Activated naive CD4-positive, alpha-beta T cell treated with anti-CD3 and anti-CD28 coated beads, Interleukin-2, amount 50 U/mL, for 24 hours (primary cell): ENCODE measurements at regions not wholly inside any gene's neighbourhood (a gene's known extent, or its start where the extent isn't known, plus 50 kb on each side); places are given as distances from the start of the nearest gene placed in this dataset.
A peak's percentile ranks its signal among the peaks of the same experiment; 100 is the strongest.

Experiments used
- H3K27ac Mint-ChIP-seq: one replicate; pipeline ENCODE4 v1.8.0; 2021; ENCODE audit warnings: mild to moderate bottlenecking, mixed read lengths
- H3K27me3 Mint-ChIP-seq: one replicate; pipeline ENCODE4 v1.8.0; 2021; ENCODE audit warnings: mixed read lengths
- H3K36me3 Mint-ChIP-seq: one replicate; pipeline ENCODE4 v1.8.0; 2021; ENCODE audit warnings: mixed read lengths
- H3K4me1 Mint-ChIP-seq: one replicate; pipeline ENCODE4 v1.8.0; 2021; ENCODE audit warnings: mixed read lengths
- H3K4me3 Mint-ChIP-seq: one replicate; pipeline ENCODE4 v1.8.0; 2021; ENCODE audit warnings: mild to moderate bottlenecking, mixed read lengths
- H3K9me3 Mint-ChIP-seq: one replicate; pipeline ENCODE4 v1.8.0; 2021; ENCODE audit warnings: mixed read lengths

DNA sequence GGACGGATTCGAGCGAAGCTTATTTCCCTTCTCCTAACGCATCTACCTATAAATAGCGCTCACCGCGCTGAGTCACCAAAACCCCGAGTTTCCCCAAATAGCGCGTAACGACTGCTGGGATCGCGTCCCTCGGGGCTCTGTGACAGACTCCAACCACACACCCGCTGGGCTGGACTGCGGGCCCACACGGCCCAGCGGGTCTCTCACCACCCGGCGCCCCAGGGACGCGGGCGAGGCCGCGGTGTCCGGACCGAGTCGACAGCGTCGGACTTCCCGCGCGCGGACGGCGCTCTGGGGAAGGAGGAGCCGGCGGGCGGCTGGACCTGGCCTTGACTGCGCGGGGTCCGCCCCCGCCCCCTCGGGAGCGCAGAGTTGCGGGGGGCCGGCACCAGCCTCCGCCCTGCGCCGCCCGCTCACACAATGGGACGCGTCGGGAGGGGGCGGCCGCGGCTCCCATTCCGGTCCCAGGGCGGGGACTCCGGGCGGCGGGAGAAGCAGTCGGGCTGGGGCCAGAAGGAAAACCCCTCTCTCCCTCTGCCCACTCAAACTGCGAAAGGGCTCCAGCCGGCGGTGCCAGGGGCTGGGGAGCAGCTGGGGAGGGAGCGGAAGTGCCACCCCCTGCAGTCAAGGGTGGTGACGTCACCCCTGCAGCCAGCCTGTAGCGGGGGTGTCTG is 108.8 kb downstream of the KCNRG start:
- Mint-ChIP-seq H3K4me3 (peak overlapping the region; percentile 89), H3K27me3 (peaks cover 5% of the 10 kb centered on the region), H3K4me1 (peaks cover 62% of the 10 kb centered on the region)

DNA sequence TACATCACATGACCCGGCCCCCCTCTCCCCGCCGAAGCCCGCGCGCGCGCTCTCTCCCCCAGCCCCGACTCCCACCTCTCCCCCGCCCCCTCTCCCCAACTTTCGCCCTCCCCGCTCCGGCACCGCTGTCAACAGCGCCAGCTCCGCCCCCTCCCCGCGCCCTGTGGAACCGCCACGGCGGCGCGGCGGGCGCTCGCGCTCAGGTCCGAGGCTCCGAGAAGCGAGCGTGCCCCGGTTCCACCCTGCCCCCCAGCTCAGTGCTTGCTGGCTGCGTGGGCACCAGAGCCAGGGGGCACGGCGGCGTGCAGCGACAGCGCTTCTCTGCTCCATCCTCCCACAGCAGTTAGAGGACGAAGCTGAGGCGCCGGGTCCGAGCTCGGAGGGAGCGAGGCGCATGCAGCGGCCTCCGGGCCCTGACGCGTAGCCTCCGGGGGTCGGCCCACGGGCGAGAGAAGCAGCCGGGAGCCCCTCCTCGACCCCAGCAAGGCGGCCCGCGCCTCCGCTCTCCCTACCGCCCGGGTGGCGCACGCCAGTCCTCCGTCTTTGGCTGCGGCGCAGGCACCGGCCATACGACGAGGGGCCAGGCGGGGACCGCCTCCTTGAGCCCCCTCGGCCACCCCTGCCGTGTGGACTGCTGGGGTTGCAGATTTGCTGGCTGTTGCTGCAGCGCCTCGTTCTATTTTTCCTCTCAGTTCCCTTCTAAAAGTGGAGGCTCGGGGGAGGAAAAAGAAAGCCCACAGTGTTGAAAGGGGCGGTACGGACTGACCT is 109.5 kb downstream of the KCNRG start:
- peaks cover 61% of the 10 kb centered on the region for H3K4me1 Mint-ChIP-seq
- H3K27me3 Mint-ChIP-seq = peaks cover 9% of the 10 kb centered on the region
- no peaks in the 10 kb centered on the region for H3K9me3 Mint-ChIP-seq
- H3K4me3 Mint-ChIP-seq = peak overlapping the region; percentile 89
- H3K27ac Mint-ChIP-seq = peak overlapping the region; percentile 86
- H3K36me3 Mint-ChIP-seq = no peaks in the 10 kb centered on the region

More for the DNA sequence above, 108.8 kb downstream of the KCNRG start:
- Mint-ChIP-seq H3K27ac (peak overlapping the region; percentile 94), H3K9me3 (no peaks in the 10 kb centered on the region), H3K36me3 (peaks cover 2% of the 10 kb centered on the region)

GRCh38 chr13:50125304-50125553 is 110.0 kb downstream of the KCNRG start:
- Mint-ChIP-seq H3K4me1 (peaks cover 60% of the 10 kb centered on the region), H3K9me3 (no peaks in the 10 kb centered on the region), H3K27me3 (peaks cover 9% of the 10 kb centered on the region), H3K36me3 (no peaks in the 10 kb centered on the region), H3K27ac (peak overlapping the region; percentile 74), H3K4me3 (peak overlapping the region; percentile 89)

GRCh38 chr13:50125554-50126262 is 110.5 kb downstream of the KCNRG start:
- H3K27ac Mint-ChIP-seq = peak overlapping the region; percentile 94
- H3K4me1 Mint-ChIP-seq = peaks cover 65% of the 10 kb centered on the region
- peaks cover 9% of the 10 kb centered on the region for H3K27me3 Mint-ChIP-seq
- H3K36me3 Mint-ChIP-seq = no peaks in the 10 kb centered on the region
- H3K9me3 Mint-ChIP-seq = no peaks in the 10 kb centered on the region
- peak overlapping the region; percentile 89 for H3K4me3 Mint-ChIP-seq

DNA sequence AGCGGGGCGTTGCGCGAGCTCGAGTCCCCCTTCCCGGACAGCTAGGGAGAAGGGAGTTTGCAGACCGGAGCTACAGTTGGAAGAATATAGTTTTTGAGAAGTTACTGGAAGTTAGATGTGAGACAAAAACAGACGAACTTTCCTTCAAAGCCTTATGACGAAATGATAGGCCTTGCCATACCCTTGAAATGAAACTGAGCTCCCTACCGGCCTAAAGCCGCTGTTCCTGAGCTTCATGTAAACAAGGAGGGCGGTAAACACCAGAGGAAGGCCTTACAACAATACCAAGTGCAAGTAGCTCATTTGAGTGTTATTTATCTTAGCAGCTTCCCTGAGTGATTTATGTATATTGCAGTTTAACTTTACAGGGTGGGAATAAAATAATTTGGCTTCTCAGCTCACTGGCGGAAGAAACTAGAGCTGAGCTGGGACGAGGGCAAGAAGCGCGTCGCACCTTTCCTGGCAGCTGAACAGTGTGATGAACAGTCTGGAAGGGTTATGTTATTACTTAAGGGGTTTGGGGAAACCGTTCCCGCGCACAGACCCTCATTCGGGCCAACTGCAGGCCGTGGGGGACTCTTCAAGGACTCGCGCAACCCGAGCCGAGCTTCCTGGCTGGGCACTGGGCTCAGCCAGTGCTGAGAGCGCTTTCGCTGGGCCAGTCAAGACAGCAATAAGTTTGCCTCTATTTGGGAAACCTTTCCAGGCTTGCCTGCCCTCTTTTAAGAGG is 111.2 kb downstream of the KCNRG start:
- Mint-ChIP-seq H3K27me3 (peaks cover 16% of the 10 kb centered on the region), H3K4me1 (peaks cover 72% of the 10 kb centered on the region), H3K27ac (peak overlapping the region; percentile 94), H3K4me3 (peak overlapping the region; percentile 89), H3K36me3 (no peaks in the 10 kb centered on the region), H3K9me3 (no peaks in the 10 kb centered on the region)

GRCh38 chr13:50126993-50127725 is 111.9 kb downstream of the KCNRG start:
- peaks cover 71% of the 10 kb centered on the region for H3K4me1 Mint-ChIP-seq
- no peaks in the 10 kb centered on the region for H3K9me3 Mint-ChIP-seq
- peak overlapping the region; percentile 89 for H3K4me3 Mint-ChIP-seq
- H3K27ac Mint-ChIP-seq = peak overlapping the region; percentile 87
- no peaks in the 10 kb centered on the region for H3K36me3 Mint-ChIP-seq
- H3K27me3 Mint-ChIP-seq = peaks cover 16% of the 10 kb centered on the region

- Mint-ChIP-seq H3K4me1 (peaks cover 71% of the 10 kb centered on the region), H3K36me3 (no peaks in the 10 kb centered on the region), H3K27me3 (peaks cover 21% of the 10 kb centered on the region), H3K27ac (no peak overlapping the region), H3K4me3 (peak overlapping the region; percentile 23), H3K9me3 (no peaks in the 10 kb centered on the region)
Observed at GRCh38 chr13:50127726-50128291, 112.6 kb downstream of the KCNRG start.

GRCh38 chr13:50128428-50128931 is 113.2 kb downstream of the KCNRG start:
- Mint-ChIP-seq H3K27me3 (peaks cover 23% of the 10 kb centered on the region), H3K36me3 (no peaks in the 10 kb centered on the region), H3K27ac (peak overlapping the region; percentile 81), H3K4me1 (peaks cover 66% of the 10 kb centered on the region), H3K9me3 (no peaks in the 10 kb centered on the region), H3K4me3 (peak overlapping the region; percentile 66)

- H3K4me1 Mint-ChIP-seq = peaks cover 62% of the 10 kb centered on the region
- H3K27me3 Mint-ChIP-seq = peaks cover 25% of the 10 kb centered on the region
- peak overlapping the region; percentile 43 for H3K27ac Mint-ChIP-seq
- H3K36me3 Mint-ChIP-seq = no peaks in the 10 kb centered on the region
- peak overlapping the region; percentile 66 for H3K4me3 Mint-ChIP-seq
- H3K9me3 Mint-ChIP-seq = no peaks in the 10 kb centered on the region
Observed at GRCh38 chr13:50129081-50129705, 113.9 kb downstream of the KCNRG start.

DNA sequence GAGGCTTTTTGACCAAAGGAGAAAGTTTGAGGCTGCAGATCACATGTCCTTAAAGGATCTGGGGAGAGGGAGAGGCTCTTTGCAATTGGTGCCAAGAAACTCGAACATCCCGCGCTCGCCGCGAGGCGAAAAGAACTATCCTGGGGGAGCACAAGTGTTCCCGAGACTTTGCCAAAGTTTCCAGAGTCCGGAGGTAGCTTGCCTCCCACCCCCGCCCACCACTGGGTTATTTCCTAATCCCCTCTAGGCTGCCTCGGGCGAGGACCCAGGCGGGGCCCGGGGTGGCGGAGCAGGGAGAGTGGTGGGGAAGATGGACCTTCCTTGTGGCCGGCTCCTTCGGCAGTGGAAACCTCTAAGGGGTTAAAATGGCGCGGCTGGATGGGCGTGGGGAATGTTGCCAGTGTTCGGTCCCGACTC is 114.5 kb downstream of the KCNRG start:
- peak overlapping the region; percentile 51 for H3K27ac Mint-ChIP-seq
- H3K9me3 Mint-ChIP-seq = no peaks in the 10 kb centered on the region
- H3K36me3 Mint-ChIP-seq = no peaks in the 10 kb centered on the region
- H3K4me1 Mint-ChIP-seq = peaks cover 62% of the 10 kb centered on the region
- H3K4me3 Mint-ChIP-seq = peak overlapping the region; percentile 81
- H3K27me3 Mint-ChIP-seq = peaks cover 28% of the 10 kb centered on the region

GRCh38 chr13:50130123-50130946 is 115.1 kb downstream of the KCNRG start:
- Mint-ChIP-seq H3K4me3 (peak overlapping the region; percentile 81), H3K9me3 (no peaks in the 10 kb centered on the region), H3K36me3 (no peaks in the 10 kb centered on the region), H3K4me1 (peaks cover 62% of the 10 kb centered on the region), H3K27ac (peak overlapping the region; percentile 77), H3K27me3 (peaks cover 29% of the 10 kb centered on the region)

DNA sequence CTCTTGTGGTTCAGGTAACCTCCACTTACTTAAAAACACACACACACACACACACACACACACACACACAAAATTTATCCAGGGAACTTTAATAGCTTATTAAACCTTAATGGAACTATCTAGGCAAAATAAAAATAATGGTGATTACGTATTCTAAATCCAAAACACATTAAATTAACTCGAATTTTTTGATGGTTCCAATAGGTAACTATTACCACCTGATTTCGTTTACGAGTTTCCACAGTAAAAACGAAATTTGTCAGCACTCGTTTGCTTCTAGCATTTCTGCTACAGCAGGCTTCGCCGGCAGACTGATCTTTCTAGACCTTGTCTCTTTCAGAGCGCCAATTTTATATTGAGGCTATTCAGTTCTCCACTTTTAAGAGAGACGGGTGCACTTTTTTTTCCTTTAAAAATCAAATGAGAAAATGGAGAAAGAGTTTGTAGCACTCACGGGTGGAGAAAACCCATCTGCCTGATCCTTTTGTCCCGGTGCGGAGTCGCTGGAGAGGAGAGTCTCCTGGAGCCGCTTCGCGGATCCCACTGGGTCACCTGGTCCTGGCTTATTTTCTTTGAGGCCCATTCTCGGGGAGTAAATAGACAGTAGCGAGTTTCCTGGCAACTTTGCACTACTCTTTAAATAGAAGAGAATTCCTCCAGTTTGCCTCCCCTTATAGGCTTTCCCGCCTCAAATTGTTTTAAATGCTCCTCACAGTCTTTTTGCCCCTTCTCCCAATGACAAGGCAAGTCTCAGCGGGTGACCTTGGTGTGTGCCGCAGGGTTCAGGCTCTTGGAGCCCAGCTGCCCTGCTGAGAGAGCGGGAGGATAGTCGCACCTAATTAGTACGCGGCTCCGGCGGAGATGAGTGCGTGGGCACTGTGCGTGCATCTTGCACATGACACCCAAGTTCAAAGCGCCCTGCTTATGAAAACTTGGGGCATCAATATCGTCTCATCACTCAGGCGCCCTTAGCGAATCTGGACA is 117.0 kb downstream of the KCNRG start:
- Mint-ChIP-seq H3K4me1 (peaks cover 49% of the 10 kb centered on the region), H3K27me3 (peaks cover 26% of the 10 kb centered on the region), H3K36me3 (no peaks in the 10 kb centered on the region), H3K4me3 (peak overlapping the region; percentile 81), H3K27ac (peak overlapping the region; percentile 12), H3K9me3 (no peaks in the 10 kb centered on the region)
